ACHN (cell line): ENCODE measurements at regions not wholly inside any gene's neighbourhood (a gene's known extent, or its start where the extent isn't known, plus 50 kb on each side); places are given as distances from the start of the nearest gene placed in this dataset.
"Not testable (repeated sequence)": the region's sequence is repeated elsewhere in the genome, so short reads cannot be mapped to it uniquely, and the experiment has no call there.

Experiments used
- DNase-seq: peaks from one replicate; pipeline ENCODE4 v3.0.0-alpha.2; 2015
- in situ Hi-C: cut with HindIII; loops from 2 replicates; pipeline ENCODE4 v1.10.0; 2017; ENCODE audit warnings: low sequenced_read_pairs, low pct_ligation_motif_present, low pct_unique_long_range_greater_than_20kb

- DNase-seq: no peak
- in situ Hi-C loops: no loop called here
Observed at GRCh38 chr7:41582116-41582515, 120.8 kb downstream of the INHBA start.

- in situ Hi-C loops: no loop called here
- DNase-seq: no peak
Observed at GRCh38 chr7:41581041-41581440, 121.8 kb downstream of the INHBA start.

DNA sequence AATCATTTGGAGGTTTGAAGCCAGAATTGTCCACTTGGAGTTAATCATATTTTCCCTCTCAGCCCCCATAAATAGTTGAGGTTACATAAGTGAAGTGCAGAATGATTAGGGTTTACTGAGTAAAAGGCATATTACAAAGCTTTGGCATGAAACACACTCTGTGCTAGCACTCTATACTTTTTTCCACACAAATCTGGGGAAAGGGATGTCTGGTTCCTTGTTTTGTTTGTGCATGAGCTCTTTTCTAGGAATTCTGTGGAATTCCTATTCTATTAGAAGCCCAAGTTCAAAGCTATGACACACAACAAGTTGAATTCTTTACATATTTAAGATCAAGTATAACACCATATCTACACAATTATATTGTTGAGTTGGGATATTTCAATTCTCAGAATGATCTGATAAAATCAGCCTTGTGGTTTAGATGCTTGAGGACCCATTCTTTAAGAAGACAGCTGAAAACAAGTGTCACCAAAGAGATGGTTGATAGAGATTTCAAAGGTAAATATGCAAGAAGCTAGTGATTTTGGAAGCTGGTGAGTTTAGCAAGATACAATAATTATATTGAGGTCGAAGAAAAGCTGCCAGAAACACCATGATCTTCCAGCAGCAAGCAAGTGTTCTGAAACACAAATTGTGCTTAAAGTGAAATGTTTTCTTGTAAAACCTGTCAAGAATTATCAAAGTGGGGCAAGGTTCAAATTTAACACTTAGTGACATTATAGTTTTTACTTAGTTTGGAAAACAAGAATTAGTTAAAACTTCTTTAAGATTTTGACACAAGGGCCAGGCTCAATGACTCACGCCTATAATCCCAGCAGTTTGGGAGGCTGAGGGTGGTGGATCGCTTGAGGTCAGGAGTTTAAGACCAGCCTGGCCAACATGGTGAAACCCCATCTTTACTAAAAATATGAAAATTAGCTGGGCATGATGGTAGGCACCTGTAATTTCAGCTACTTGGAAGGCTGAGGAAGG, 122.6 kb downstream of the INHBA start:
- DNase-seq: peak; percentile 70
- in situ Hi-C loops: no loop called here

DNA sequence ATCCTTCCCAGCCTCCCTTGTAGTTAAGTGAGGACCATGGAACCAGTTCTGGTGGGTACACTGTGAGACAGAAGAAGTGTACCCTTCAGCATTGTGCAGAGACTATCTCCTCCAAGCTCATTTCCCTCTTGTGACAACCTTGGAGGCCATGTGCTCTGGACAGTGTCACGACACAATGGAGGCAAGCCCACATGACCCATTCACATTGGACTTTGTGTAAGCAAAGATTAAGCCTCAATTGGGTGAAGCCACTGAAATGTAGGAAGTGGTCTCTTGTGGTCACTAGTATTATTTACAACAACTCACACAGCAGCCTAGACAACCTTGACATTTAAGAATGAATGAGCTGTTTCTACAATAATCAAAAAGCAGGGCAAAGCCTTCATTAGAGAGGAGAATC, 124.2 kb downstream of the INHBA start:
- DNase-seq: no peak
- in situ Hi-C loops: no loop called here

DNA sequence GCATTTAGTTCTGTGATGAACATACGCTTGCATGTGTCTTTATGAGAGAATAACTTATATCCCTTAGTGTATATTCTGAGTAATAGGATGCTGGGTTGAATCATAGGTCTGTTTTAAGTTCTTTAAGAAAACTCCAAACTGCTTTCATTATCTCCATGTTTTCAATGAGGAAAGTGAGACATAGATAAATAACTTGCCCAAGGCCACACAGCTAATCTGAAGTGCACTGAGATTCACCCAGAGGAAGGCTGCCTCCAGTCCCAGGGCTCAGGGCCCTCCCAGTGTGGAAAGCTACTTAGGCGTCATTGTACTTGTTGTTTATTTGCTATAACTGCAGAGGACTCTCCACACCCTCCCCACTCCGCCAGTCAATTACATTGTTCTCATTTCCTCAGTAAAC, 126.7 kb downstream of the INHBA start:
- in situ Hi-C loops: no loop called here
- no peak for DNase-seq

DNA sequence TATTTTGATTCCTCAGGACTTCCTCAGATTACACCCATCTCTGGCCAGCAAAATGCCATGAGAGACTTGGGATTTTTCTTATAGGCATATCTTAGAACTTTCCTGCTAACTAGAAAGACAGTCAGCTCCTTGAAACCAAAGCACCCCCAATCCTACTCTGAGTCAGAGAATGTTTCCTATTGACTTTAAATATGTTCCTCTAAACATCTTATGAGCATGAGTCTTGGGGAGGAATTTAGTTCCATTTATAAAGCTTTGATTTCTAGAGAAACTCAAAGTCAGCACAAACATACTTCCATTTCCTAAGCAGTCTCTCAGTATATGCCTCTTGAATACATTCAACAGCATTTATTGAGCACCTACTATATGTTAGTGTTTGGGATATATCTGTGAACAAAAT, 128.5 kb downstream of the INHBA start:
- in situ Hi-C loops: no loop called here
- DNase-seq: no peak

- no peak for DNase-seq
- in situ Hi-C loops: no loop called here
Observed at GRCh38 chr7:41573862-41574261, 129.0 kb downstream of the INHBA start.

DNA sequence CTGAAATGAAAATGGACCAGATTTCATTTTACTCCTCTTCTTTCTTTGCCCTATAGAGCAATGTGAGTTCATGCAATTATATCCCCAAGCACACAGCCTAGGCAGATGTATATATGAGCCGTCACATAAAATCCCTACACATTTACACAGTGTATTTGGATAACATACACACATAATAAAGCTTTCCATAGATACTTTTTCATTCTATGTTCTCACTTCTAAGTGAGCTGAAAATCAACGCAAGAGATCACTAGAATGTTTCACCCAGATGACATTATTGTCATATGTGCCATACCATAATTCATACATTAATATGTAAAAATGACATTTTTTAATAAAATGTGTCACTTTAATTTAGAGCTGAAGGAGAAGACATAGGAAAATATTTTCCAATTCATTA, 129.4 kb downstream of the INHBA start:
- DNase-seq: no peak
- in situ Hi-C loops: no loop called here

GRCh38 chr7:41573015-41573414, 129.9 kb downstream of the INHBA start:
- in situ Hi-C loops: no loop called here
- peak; percentile 11 for DNase-seq

- DNase-seq: no peak
- in situ Hi-C loops: no loop called here
Observed at GRCh38 chr7:41571573-41571972, 131.3 kb downstream of the INHBA start.

GRCh38 chr7:41570766-41571165, 132.1 kb downstream of the INHBA start:
- in situ Hi-C loops: no loop called here
- no peak for DNase-seq

GRCh38 chr7:41568135-41568534, 134.8 kb downstream of the INHBA start:
- in situ Hi-C loops: no loop called here
- DNase-seq: no peak

DNA sequence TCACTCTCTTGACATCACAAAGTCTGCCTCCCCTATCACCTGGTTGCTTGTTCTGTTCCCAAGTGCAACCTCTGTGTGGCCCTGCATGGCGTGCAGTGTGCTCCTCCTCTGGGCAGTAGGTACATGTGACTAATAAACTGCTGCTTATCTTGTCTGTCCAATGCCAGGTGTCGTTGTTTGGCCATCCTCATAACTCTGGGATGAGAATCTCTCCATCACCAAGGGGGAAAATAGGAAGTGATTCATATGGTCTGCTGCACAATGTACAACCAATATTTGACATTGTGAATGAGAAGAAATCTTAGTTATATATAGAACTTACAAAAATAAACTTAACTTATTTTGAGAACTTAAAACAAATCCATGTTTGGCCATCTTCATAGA, 135.2 kb downstream of the INHBA start:
- in situ Hi-C loops: no loop called here
- DNase-seq: no peak

GRCh38 chr7:41567031-41567730, 135.7 kb downstream of the INHBA start:
- no peak for DNase-seq
- in situ Hi-C loops: no loop called here

DNA sequence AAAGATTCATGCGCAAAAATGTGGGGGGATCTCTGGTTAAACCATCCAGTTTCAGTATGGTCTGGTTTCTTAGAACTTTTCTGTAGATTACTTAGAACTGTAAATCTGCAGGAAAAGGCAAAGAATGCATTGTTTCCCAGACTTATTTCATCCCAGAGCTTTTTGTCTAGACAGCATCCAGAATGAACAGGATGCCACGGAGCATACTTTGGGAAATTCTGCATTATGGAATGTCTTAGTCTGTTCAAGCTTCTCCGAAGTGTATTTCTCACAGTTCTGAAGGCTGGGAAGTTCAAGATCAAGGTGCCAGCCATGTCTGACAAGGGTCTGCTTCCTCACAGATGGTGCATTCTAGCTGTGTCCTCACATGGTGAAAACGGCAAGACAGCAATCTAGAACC, 136.3 kb downstream of the INHBA start:
- DNase-seq: no peak
- in situ Hi-C loops: no loop called here

- in situ Hi-C loops: no loop called here
- DNase-seq: no peak
Observed at GRCh38 chr7:41565655-41566054, 137.2 kb downstream of the INHBA start.

DNA sequence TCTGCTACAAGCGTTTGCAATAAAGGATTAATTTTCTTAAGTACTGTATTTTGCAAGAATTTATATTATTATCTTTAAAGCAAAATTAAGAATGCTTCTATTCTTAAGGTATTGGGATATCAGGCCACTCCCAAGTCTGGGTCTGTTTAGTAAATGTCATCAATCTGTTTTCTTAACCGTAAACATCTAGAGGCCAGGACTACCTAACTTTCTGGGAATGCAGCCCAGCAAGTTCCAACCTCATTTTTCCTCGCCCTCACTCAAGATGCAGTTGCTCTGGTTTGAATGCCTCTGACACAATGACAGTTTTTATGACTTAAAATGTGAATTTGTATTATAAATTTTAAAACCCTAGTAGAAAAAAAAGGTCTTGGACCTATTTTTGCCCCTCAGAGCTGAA, 143.5 kb downstream of the INHBA start:
- no peak for DNase-seq
- in situ Hi-C loops: no loop called here

- DNase-seq: no peak
- in situ Hi-C loops: no loop called here
Observed at GRCh38 chr7:41554481-41554880, 148.4 kb downstream of the INHBA start.

DNA sequence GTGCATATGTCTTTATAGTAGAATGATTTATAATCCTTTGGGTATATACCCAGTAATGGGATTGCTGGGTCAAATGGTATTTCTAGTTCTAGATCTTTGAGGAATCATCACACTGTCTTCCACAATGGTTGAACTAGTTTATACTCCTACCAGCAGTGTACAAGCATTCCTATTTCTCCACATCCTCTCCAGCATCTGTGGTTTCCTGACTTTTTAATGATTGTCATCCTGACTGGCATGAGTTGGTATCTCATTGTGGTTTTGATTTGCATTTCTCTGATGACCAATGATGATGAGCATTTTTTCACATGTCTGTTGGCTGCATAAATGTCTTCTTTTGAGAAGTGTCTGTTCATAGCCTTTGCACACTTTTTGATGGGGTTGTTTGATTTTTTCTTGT, 152.8 kb downstream of the INHBA start:
- in situ Hi-C loops, DNase-seq: not testable (repeated sequence)

DNA sequence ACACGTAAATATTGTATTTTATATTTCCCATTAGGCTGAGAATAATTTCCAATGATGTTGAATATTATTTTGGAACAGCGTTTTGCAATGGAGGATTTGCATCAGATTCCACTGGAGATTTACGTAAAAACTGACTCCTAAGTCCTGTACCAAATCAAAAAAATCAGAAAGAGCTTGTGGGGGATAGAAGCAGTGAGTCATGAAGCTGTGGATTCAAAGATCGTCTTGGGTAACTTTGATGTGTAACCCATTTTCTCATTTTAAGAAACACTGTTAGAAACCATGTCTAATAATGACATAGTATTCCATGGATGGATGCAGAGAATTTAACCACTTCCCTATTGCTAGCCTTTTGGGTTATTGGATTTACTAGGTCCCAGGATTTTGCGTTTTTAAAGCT, 158.6 kb downstream of the INHBA start:
- DNase-seq: no peak
- in situ Hi-C loops: no loop called here
